Gastrocnemius medialis (tissue), 4 donors: ENCODE measurements at regions not wholly inside any gene's neighbourhood (a gene's known extent, or its start where the extent isn't known, plus 50 kb on each side); places are given as distances from the start of the nearest gene placed in this dataset.
A peak's percentile ranks its signal among the peaks of the same experiment; 100 is the strongest.
"Not testable (repeated sequence)": the region's sequence is repeated elsewhere in the genome, so short reads cannot be mapped to it uniquely, and the experiment has no call there.

Experiments used
- ATAC-seq, 2 donors: fragments of 150-250 bp; one replicate each; pipeline ENCODE4 v1.9.1; 2016
- DNase-seq, 2 donors: peaks; one replicate each; pipeline ENCODE4 v3.0.0-alpha.2; 2019
- H3K27ac ChIP-seq, 4 donors: fragments of 200-600 bp; sonication (generic); 1 replicate in 1 of 4; 2 replicates in 3 of 4; pipeline ENCODE4 v1.5.1; 2016 to 2018; ENCODE audit warnings: mild to moderate bottlenecking in 2 of 4, moderate library complexity in 1 of 4
- H3K27me3 ChIP-seq, 3 donors: fragments of 200-600 bp; sonication (generic) in 2 of 3; 1 replicate in 1 of 3; 2 replicates in 2 of 3; pipeline versions ENCODE4 v1.5.1 to v1.6.0; 2016 to 2019; ENCODE audit warnings: mild to moderate bottlenecking in 1 of 3, moderate library complexity in 1 of 3
- H3K36me3 ChIP-seq, 2 donors: fragments of 200-600 bp; sonication (generic) in 1 of 2; one replicate each; pipeline ENCODE4 v1.5.1; 2017 to 2018
- H3K4me1 ChIP-seq, 2 donors: fragments of 200-600 bp; sonication (generic) in 1 of 2; one replicate each; pipeline ENCODE4 v1.5.1; 2016 to 2017; ENCODE audit warnings: mild to moderate bottlenecking in 2 of 2
- H3K4me3 ChIP-seq, 4 donors: fragments of 200-600 bp; sonication (generic) in 3 of 4; 1 replicate in 1 of 4; 2 replicates in 3 of 4; pipeline ENCODE4 v1.5.1; 2016 to 2019; ENCODE audit warnings: mild to moderate bottlenecking in 2 of 4
- H3K9me3 ChIP-seq, 3 donors: fragments of 200-600 bp; sonication (generic) in 2 of 3; 1 replicate in 1 of 3; 2 replicates in 2 of 3; pipeline ENCODE4 v1.5.1; 2016 to 2019
- POLR2A ChIP-seq, 2 donors: fragments of 450-650 bp; IDR thresholded peaks; one replicate each; pipeline ENCODE4 v1.6.1; 2017; ENCODE audit warnings: antibody characterized with exemption in 2 of 2, mild to moderate bottlenecking in 2 of 2, moderate library complexity in 2 of 2
- in situ Hi-C, 4 donors: fragments of 200-750 bp; cut with MboI; loops; one replicate each; pipeline versions ENCODE4 v1.15.0 to v1.8.0; 2017; ENCODE audit warnings: low sequenced_read_pairs in 4 of 4
- intact Hi-C: fragments of 100-400 bp; cut with DNase I; formaldehyde crosslinking; loops from one replicate; pipeline ENCODE4 v1.15.1; 2023; ENCODE audit warnings: low total_unique reads
- TF ChIP-seq, protein P1 (sequence below), 5 experiments: fragments of 450-650 bp in 3 of 5; fragments of 200-600 bp in 2 of 5; sonication (generic) in 2 of 5; IDR thresholded peaks in 4 of 5; conservative IDR thresholded peaks in 1 of 5; 1 replicate in 4 of 5; 2 replicates in 1 of 5; pipeline ENCODE4 v1.5.1; 2016 to 2019; ENCODE audit warnings: antibody characterized with exemption in 5 of 5, mild to moderate bottlenecking in 3 of 5, moderate library complexity in 3 of 5

DNA sequence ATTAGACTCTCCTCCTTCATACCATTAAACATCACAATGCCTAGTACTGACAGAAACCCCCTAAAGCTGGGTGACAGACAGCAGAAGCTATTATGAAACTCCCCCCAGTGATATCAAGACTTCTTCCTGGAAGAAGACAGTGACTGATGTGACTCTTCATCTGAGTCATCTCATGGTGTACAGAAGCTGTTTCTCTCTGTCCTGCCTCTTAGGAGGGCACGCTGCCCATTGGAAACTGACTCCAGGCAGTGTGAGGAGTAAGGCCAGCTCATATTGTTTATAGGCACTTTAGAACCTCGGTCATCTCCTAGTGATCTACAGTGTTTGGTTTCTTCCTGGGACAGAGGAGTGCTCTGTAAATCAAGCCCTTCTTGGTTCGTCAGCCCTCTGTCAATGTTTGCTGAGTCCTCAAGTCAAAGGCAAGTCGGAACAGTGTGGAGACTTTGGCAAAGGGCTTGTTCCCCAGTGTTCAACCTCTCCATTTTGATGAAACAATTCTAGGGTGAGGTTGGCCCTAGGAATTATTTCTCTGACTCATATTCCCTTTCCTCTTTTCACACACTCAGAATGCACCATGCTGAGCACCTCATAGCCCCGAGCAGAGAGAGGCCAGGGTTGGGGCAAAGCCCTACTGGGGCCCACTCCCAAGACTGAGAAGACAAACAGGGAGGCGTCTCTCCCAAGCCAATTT is 172.5 kb upstream of the TMEM45B start:
- Histone ChIP-seq H3K4me1 (no peaks in the 10 kb centered on the region), H3K36me3 (no peaks in the 10 kb centered on the region), H3K27ac (no peak overlapping the region), H3K27me3 (no peaks in the 10 kb centered on the region), H3K9me3 (no peaks in the 10 kb centered on the region), H3K4me3 (no peak overlapping the region)
- peak in 1 of 2 donors; percentile 60 for ATAC-seq
- TF ChIP-seq, protein P1, sequence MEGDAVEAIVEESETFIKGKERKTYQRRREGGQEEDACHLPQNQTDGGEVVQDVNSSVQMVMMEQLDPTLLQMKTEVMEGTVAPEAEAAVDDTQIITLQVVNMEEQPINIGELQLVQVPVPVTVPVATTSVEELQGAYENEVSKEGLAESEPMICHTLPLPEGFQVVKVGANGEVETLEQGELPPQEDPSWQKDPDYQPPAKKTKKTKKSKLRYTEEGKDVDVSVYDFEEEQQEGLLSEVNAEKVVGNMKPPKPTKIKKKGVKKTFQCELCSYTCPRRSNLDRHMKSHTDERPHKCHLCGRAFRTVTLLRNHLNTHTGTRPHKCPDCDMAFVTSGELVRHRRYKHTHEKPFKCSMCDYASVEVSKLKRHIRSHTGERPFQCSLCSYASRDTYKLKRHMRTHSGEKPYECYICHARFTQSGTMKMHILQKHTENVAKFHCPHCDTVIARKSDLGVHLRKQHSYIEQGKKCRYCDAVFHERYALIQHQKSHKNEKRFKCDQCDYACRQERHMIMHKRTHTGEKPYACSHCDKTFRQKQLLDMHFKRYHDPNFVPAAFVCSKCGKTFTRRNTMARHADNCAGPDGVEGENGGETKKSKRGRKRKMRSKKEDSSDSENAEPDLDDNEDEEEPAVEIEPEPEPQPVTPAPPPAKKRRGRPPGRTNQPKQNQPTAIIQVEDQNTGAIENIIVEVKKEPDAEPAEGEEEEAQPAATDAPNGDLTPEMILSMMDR (IDR thresholded peaks at IDR 0.05 in 4 of 5, conservative IDR thresholded peaks at IDR 0.05 in 1 of 5) = no peak
- no peak for TF ChIP-seq POLR2A (IDR thresholded peaks at IDR 0.05)
- intact Hi-C loops (no loop called here), in situ Hi-C loops (no loop called here)
- peak in 1 of 2 donors; percentile 20 for DNase-seq

DNA sequence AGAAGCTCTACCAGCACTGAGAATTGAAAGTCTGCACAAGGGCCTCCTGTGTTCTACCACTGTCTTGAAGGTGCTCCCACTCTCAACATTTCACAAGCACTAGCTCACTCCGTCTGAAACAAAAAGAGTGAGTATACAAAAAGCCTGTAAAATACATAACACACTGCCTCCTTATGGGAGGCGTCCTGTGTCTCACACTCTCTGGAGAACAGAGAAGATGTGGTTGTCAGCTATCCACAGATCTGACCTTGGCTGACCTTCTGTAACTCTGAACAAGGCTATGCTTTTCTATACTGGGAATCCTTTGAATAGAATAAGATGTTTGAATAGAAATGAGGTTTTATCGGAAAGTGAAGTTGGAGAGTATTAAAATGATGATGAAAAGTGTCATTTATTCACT is 171.3 kb upstream of the TMEM45B start:
- in situ Hi-C loops (no loop called here), intact Hi-C loops (no loop called here)
- H3K27me3 ChIP-seq = no peaks in the 10 kb centered on the region
- no peaks in the 10 kb centered on the region for H3K36me3 ChIP-seq
- H3K9me3 ChIP-seq = no peaks in the 10 kb centered on the region
- TF ChIP-seq, protein P1 (IDR thresholded peaks at IDR 0.05 in 4 of 5, conservative IDR thresholded peaks at IDR 0.05 in 1 of 5) = no peak
- TF ChIP-seq POLR2A (IDR thresholded peaks at IDR 0.05) = no peak
- H3K4me1 ChIP-seq = no peaks in the 10 kb centered on the region
- DNase-seq (no peak), ATAC-seq (no peak)
- no peak overlapping the region for H3K4me3 ChIP-seq
- no peak overlapping the region for H3K27ac ChIP-seq

DNA sequence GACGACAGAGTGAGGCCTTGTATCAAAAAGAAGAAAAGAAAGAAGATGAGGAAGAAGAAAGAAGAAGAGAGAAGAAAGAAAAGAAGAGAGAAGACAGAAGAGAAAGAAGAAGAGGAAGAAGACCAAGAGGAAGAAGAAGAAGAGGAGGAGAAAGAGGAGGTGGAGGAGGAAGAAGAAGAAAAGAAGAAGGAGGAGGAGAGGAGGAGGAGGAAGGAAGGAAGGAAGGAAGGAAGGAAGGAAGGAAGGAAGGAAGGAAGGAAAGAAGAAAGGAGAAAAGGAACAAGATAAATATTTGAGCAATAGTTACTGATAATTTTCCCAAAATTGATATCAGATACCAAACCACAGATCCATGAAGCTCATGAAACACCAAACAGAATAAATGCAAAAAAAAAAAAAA is 169.7 kb upstream of the TMEM45B start:
- H3K27me3 ChIP-seq = no peaks in the 10 kb centered on the region
- no peak for TF ChIP-seq POLR2A (IDR thresholded peaks at IDR 0.05)
- TF ChIP-seq, protein P1 (IDR thresholded peaks at IDR 0.05 in 4 of 5, conservative IDR thresholded peaks at IDR 0.05 in 1 of 5) = no peak
- no peak overlapping the region for H3K4me3 ChIP-seq
- ATAC-seq = no peak
- H3K36me3 ChIP-seq = no peaks in the 10 kb centered on the region
- DNase-seq = no peak
- in situ Hi-C loops (no loop called here), intact Hi-C loops (no loop called here)
- no peaks in the 10 kb centered on the region for H3K9me3 ChIP-seq
- no peaks in the 10 kb centered on the region for H3K4me1 ChIP-seq
- H3K27ac ChIP-seq = no peak overlapping the region

DNA sequence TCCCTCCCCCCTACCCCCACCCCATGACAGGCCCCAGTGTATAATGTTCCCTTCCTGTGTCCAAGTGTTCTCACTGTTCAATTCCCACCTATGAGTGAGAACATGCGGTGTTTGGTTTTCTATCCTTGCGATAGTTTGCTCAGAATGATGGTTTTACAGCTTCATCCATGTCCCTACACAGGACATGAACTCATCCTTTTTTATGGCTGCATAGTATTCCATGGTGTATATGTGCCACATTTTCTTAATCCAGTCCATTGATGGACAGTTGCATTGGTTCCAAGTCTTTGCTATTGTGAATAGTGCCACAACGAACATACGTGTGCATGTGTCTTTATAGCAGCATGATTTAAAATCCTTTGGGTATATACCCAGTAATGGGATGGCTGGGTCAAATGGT is 165.6 kb upstream of the TMEM45B start:
- H3K27me3 ChIP-seq, H3K4me1 ChIP-seq, H3K9me3 ChIP-seq, intact Hi-C loops, H3K27ac ChIP-seq, DNase-seq, ATAC-seq, H3K36me3 ChIP-seq, in situ Hi-C loops, H3K4me3 ChIP-seq: not testable (repeated sequence)

DNA sequence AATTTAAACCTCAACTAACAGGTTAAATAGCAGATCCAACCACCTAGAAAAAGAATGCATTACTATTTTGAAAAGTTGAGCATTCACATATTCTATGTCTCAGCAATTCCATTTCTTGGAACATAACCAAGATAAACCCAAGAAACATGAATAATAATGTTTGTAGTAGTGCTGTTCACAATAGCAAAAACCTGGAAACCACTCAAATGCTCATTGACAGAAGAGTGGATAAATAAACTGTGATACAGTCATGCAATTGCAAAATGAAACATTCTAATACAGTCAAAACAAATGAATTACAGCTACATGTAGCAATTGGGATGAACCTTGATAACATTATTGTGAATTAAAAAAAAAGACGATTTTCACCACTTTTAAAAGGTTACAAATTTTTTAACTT is 162.8 kb upstream of the TMEM45B start:
- in situ Hi-C loops = no loop called here
- intact Hi-C loops = no loop called here
- H3K9me3 ChIP-seq = peaks cover 0 to 9% (median 0%) of the 10 kb centered on the region in 3 donors
- no peaks in the 10 kb centered on the region for H3K4me1 ChIP-seq
- no peaks in the 10 kb centered on the region for H3K27me3 ChIP-seq
- no peak overlapping the region for H3K4me3 ChIP-seq
- TF ChIP-seq, protein P1 (IDR thresholded peaks at IDR 0.05 in 4 of 5, conservative IDR thresholded peaks at IDR 0.05 in 1 of 5) = no peak
- TF ChIP-seq POLR2A (IDR thresholded peaks at IDR 0.05) = no peak
- DNase-seq (no peak), ATAC-seq (no peak)
- H3K27ac ChIP-seq = no peak overlapping the region
- H3K36me3 ChIP-seq = no peaks in the 10 kb centered on the region
